Osteocyte (in vitro differentiated cells): ENCODE measurements at regions not wholly inside any gene's neighbourhood (a gene's known extent, or its start where the extent isn't known, plus 50 kb on each side); places are given as distances from the start of the nearest gene placed in this dataset.
"Not testable (repeated sequence)": the region's sequence is repeated elsewhere in the genome, so short reads cannot be mapped to it uniquely, and the experiment has no call there.

Source experiments
- DNase-seq: peaks from one replicate; pipeline ENCODE4 v3.0.0; 2021; ENCODE audit warnings: mixed read lengths; ENCODE audit not compliant: unreplicated experiment; ENCODE audit errors: extremely low spot score
- H3K27ac Mint-ChIP-seq: one replicate; pipeline ENCODE4 v1.8.0; 2021; ENCODE audit warnings: mild to moderate bottlenecking, mixed read lengths; ENCODE audit not compliant: unreplicated experiment
- H3K27me3 Mint-ChIP-seq: one replicate; pipeline ENCODE4 v1.8.0; 2021; ENCODE audit warnings: mixed read lengths; ENCODE audit not compliant: unreplicated experiment
- H3K36me3 Mint-ChIP-seq: one replicate; pipeline ENCODE4 v1.8.0; 2021; ENCODE audit warnings: mixed read lengths; ENCODE audit not compliant: unreplicated experiment
- H3K4me1 Mint-ChIP-seq: one replicate; pipeline ENCODE4 v1.8.0; 2021; ENCODE audit warnings: mixed read lengths; ENCODE audit not compliant: unreplicated experiment
- H3K4me3 Mint-ChIP-seq: one replicate; pipeline ENCODE4 v1.8.0; 2021; ENCODE audit warnings: mild to moderate bottlenecking, moderate library complexity, mixed read lengths; ENCODE audit not compliant: unreplicated experiment
- H3K9me3 Mint-ChIP-seq: one replicate; pipeline ENCODE4 v1.8.0; 2021; ENCODE audit warnings: mixed read lengths; ENCODE audit not compliant: unreplicated experiment
- CTCF ChIP-seq: fragments of 200-600 bp; sonication (generic); IDR thresholded peaks from 2 replicates; pipeline ENCODE4 v1.5.0; 2021; ENCODE audit warnings: antibody characterized with exemption, mild to moderate bottlenecking, moderate library complexity

GRCh38 chr20:58575776-58576602, 60.8 kb upstream of the APCDD1L start:
- Mint-ChIP-seq H3K9me3 (no peaks in the 10 kb centered on the region), H3K4me3 (no peak overlapping the region), H3K4me1 (peaks cover 26% of the 10 kb centered on the region), H3K36me3 (no peaks in the 10 kb centered on the region), H3K27me3 (no peaks in the 10 kb centered on the region), H3K27ac (no peak overlapping the region)
- TF ChIP-seq CTCF = no peak
- DNase-seq = no peak

GRCh38 chr20:58574469-58574868, 59.3 kb upstream of the APCDD1L start:
- H3K27ac Mint-ChIP-seq = no peak overlapping the region
- DNase-seq = no peak
- peaks cover 34% of the 10 kb centered on the region for H3K4me1 Mint-ChIP-seq
- no peaks in the 10 kb centered on the region for H3K9me3 Mint-ChIP-seq
- no peak for TF ChIP-seq CTCF
- no peaks in the 10 kb centered on the region for H3K36me3 Mint-ChIP-seq
- no peak overlapping the region for H3K4me3 Mint-ChIP-seq
- no peaks in the 10 kb centered on the region for H3K27me3 Mint-ChIP-seq

- Mint-ChIP-seq H3K9me3 (no peaks in the 10 kb centered on the region), H3K36me3 (no peaks in the 10 kb centered on the region), H3K4me3 (no peak overlapping the region), H3K27me3 (no peaks in the 10 kb centered on the region), H3K27ac (no peak overlapping the region), H3K4me1 (peaks cover 37% of the 10 kb centered on the region)
- no peak for DNase-seq
- TF ChIP-seq CTCF = no peak
Measured at GRCh38 chr20:58573986-58574385, 58.8 kb upstream of the APCDD1L start.

- DNase-seq = no peak
- Mint-ChIP-seq H3K4me3 (no peak overlapping the region), H3K36me3 (no peaks in the 10 kb centered on the region), H3K4me1 (peaks cover 41% of the 10 kb centered on the region), H3K27ac (no peak overlapping the region), H3K27me3 (no peaks in the 10 kb centered on the region), H3K9me3 (no peaks in the 10 kb centered on the region)
- no peak for TF ChIP-seq CTCF
Measured at GRCh38 chr20:58573257-58573656, 58.1 kb upstream of the APCDD1L start.

GRCh38 chr20:58572428-58572763, 57.2 kb upstream of the APCDD1L start:
- H3K9me3 Mint-ChIP-seq, DNase-seq, H3K36me3 Mint-ChIP-seq, H3K27me3 Mint-ChIP-seq: not testable (repeated sequence)
- Mint-ChIP-seq H3K4me3 (peak overlapping the region; percentile 23), H3K4me1 (peaks cover 41% of the 10 kb centered on the region), H3K27ac (peak overlapping the region; percentile 93)
